Mesothelial cell of epicardium (in vitro differentiated cells): ENCODE measurements at regions not wholly inside any gene's neighbourhood (a gene's known extent, or its start where the extent isn't known, plus 50 kb on each side); places are given as distances from the start of the nearest gene placed in this dataset.

Experiments used
- DNase-seq, 2 experiments: peaks; one replicate each; pipeline ENCODE4 v3.0.0; 2021; ENCODE audit warnings: low spot score in 2 of 2; ENCODE audit not compliant: unreplicated experiment in 2 of 2
- H3K27ac Mint-ChIP-seq: 2 replicates; pipeline ENCODE4 v1.8.0; 2021; ENCODE audit warnings: mixed read lengths
- H3K27me3 Mint-ChIP-seq: 2 replicates; pipeline ENCODE4 v1.8.0; 2021; ENCODE audit warnings: low read depth, mixed read lengths
- H3K36me3 Mint-ChIP-seq: 2 replicates; pipeline ENCODE4 v1.8.0; 2021; ENCODE audit warnings: mixed read lengths
- H3K4me1 Mint-ChIP-seq: 2 replicates; pipeline ENCODE4 v1.8.0; 2021; ENCODE audit warnings: mixed read lengths
- H3K4me3 Mint-ChIP-seq: 2 replicates; pipeline ENCODE4 v1.8.0; 2021; ENCODE audit warnings: mild to moderate bottlenecking, moderate library complexity, mixed read lengths
- H3K9me3 Mint-ChIP-seq: 2 replicates; pipeline ENCODE4 v1.8.0; 2021; ENCODE audit warnings: mixed read lengths
- TF ChIP-seq, protein P1 (sequence below): fragments of 200-600 bp; sonication (generic); IDR thresholded peaks from one replicate; pipeline ENCODE4 v1.5.0; 2021; ENCODE audit warnings: antibody characterized with exemption; ENCODE audit not compliant: unreplicated experiment

DNA sequence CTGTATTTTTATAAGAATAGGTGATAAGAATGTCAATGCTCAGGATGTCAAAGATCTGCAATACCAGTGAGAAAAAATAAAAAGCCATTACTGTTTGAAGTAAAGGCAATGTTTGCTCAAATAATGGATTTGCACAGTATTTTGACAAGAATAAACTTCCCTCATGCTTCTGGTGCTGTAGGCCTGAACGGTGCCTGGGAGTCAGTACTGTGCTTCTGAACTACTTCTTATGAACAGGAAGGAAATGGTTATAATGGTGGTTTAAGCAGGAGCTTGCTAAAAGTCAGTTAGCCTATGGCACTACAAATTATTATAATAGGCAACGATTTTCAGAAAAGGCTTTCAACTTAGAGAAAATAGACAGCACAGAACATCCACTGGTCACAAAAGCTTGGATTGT lies 548.3 kb upstream of the CDH18 start:
- TF ChIP-seq, protein P1, sequence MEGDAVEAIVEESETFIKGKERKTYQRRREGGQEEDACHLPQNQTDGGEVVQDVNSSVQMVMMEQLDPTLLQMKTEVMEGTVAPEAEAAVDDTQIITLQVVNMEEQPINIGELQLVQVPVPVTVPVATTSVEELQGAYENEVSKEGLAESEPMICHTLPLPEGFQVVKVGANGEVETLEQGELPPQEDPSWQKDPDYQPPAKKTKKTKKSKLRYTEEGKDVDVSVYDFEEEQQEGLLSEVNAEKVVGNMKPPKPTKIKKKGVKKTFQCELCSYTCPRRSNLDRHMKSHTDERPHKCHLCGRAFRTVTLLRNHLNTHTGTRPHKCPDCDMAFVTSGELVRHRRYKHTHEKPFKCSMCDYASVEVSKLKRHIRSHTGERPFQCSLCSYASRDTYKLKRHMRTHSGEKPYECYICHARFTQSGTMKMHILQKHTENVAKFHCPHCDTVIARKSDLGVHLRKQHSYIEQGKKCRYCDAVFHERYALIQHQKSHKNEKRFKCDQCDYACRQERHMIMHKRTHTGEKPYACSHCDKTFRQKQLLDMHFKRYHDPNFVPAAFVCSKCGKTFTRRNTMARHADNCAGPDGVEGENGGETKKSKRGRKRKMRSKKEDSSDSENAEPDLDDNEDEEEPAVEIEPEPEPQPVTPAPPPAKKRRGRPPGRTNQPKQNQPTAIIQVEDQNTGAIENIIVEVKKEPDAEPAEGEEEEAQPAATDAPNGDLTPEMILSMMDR, result no peak
- no peaks in the 10 kb centered on the region for H3K4me1 Mint-ChIP-seq
- H3K4me3 Mint-ChIP-seq, result no peak overlapping the region
- peaks cover 10% of the 10 kb centered on the region for H3K9me3 Mint-ChIP-seq
- no peaks in the 10 kb centered on the region for H3K36me3 Mint-ChIP-seq
- no peak for DNase-seq
- H3K27ac Mint-ChIP-seq, result no peak overlapping the region
- H3K27me3 Mint-ChIP-seq, result no peaks in the 10 kb centered on the region

DNA sequence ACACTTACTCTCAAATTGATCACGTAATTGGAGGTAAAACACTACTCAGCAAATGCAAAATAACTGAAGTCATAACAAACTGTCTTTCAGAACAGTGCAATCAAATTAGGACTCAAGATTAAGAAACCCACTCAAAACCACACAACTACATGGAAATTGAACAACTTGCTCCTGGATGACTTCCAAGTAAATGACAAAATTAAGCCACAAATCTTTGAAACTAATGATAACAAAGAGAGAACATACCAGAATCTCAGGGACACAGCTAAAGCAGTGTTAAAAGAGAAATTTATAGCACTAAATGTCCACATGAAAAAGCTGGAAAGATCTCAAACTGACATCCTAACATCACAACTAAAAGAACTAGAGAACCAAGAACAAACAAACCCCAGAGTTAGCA lies 540.5 kb upstream of the CDH18 start:
- TF ChIP-seq, protein P1, result no peak
- Mint-ChIP-seq H3K36me3 (peaks cover 11% of the 10 kb centered on the region), H3K9me3 (peaks cover 37% of the 10 kb centered on the region), H3K27me3 (no peaks in the 10 kb centered on the region), H3K4me1 (no peaks in the 10 kb centered on the region), H3K27ac (no peak overlapping the region), H3K4me3 (no peak overlapping the region)
- DNase-seq, result no peak

DNA sequence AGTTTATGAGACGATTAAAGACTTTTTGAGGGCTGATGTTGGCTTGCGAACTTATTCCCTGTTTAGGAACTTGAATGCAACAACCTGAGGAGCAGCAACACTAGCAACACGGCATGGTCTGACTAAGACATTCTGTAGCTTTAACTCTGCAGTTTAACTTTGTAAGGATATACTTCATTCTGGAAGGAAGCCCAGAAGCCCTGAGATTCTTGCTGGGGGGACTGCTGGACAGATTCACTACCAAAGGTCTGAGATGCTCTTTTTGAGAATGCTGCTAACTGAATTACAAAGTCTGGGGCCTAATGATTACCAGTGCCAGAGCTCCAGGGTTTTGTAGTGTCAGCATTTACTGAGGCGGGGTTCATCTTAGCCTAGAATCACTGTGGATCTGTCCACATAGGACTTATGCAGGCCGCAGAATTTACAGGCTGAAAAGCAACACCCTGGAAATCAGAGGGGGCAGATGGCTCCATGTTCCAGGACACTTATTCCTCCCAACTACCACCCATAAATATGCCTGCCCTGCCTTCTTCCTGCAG lies 537.1 kb upstream of the CDH18 start:
- no peak overlapping the region for H3K27ac Mint-ChIP-seq
- H3K4me3 Mint-ChIP-seq, result no peak overlapping the region
- peaks cover 32% of the 10 kb centered on the region for H3K9me3 Mint-ChIP-seq
- no peaks in the 10 kb centered on the region for H3K27me3 Mint-ChIP-seq
- DNase-seq, result no peak
- peaks cover 11% of the 10 kb centered on the region for H3K36me3 Mint-ChIP-seq
- TF ChIP-seq, protein P1, result no peak
- peaks cover 8% of the 10 kb centered on the region for H3K4me1 Mint-ChIP-seq

DNA sequence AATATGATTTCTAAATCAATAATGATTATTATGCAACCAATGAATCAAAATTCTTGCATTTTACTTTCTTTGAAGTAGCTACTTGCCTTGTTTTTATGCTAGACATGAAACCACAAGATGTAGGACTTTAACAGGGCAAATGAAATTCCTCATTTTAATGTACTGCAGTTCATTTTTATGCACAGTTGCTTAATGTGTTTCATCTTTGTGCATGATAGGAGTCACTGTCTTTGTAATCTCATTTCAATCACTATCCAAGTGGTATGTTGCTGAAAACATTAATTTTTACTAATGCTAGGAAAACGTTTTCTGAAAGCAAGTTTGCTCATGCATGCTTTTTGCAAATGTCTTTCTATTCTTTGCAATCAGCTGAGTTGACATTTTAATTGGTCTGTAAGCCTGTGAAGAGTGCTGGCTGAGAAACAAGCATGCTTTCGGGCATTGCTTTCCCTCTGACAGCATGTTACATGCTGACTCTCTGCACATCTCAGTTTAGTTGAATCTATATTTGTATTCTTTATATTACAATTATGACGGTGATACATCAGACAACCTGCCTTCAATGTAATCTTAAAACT lies 535.0 kb upstream of the CDH18 start:
- Mint-ChIP-seq H3K4me1 (peaks cover 8% of the 10 kb centered on the region), H3K27ac (no peak overlapping the region), H3K4me3 (no peak overlapping the region), H3K27me3 (no peaks in the 10 kb centered on the region), H3K9me3 (peaks cover 22% of the 10 kb centered on the region), H3K36me3 (peaks cover 5% of the 10 kb centered on the region)
- TF ChIP-seq, protein P1, result no peak
- no peak for DNase-seq

DNA sequence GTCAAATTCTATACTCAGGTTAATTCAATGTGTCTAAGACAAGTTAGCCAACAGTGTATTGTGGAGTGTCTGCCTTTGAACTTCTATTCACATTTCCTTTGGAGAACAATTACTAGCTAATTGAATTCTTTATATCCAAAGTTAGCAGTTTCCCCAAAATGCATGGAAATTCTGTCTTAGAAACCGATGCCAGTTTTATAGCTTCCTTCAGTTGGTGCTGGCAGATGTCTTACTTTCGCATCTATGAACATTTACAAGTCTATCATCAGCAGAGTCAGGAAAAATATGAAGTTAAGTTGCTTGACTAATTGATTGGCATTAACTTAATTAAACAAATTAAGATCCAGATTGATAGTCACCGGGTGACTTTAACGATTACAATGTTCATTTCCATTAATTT lies 527.6 kb upstream of the CDH18 start:
- no peaks in the 10 kb centered on the region for H3K36me3 Mint-ChIP-seq
- no peak overlapping the region for H3K27ac Mint-ChIP-seq
- no peak overlapping the region for H3K4me3 Mint-ChIP-seq
- DNase-seq, result no peak
- TF ChIP-seq, protein P1, result no peak
- H3K4me1 Mint-ChIP-seq, result no peaks in the 10 kb centered on the region
- H3K27me3 Mint-ChIP-seq, result no peaks in the 10 kb centered on the region
- peaks cover 9% of the 10 kb centered on the region for H3K9me3 Mint-ChIP-seq
